Central memory CD8-positive, alpha-beta T cell (primary cell): ENCODE measurements at regions not wholly inside any gene's neighbourhood (a gene's known extent, or its start where the extent isn't known, plus 50 kb on each side); places are given as distances from the start of the nearest gene placed in this dataset.

Experiments used
- ATAC-seq: fragments of 150-1000 bp; cut with Tn5 transposase; replicated peaks from 2 replicates; pipeline ENCODE4 v1.10.0; 2022; ENCODE audit warnings: mild to moderate bottlenecking, moderate FRiP score, moderate number of reproducible peaks; ENCODE audit not compliant: poor library complexity, severe bottlenecking; ENCODE audit errors: extremely low read depth
- DNase-seq, 2 donors: peaks; one replicate each; pipeline ENCODE4 v3.0.0; 2021; ENCODE audit warnings: low spot score in 2 of 2
- H3K27ac Mint-ChIP-seq: one replicate; pipeline ENCODE4 v1.8.0; 2022; ENCODE audit warnings: low read depth, mild to moderate bottlenecking, moderate library complexity, mixed read lengths
- H3K27me3 Mint-ChIP-seq: one replicate; pipeline ENCODE4 v1.8.0; 2022; ENCODE audit warnings: mixed read lengths
- H3K36me3 Mint-ChIP-seq: one replicate; pipeline ENCODE4 v1.8.0; 2022; ENCODE audit warnings: mild to moderate bottlenecking, moderate library complexity, mixed read lengths; ENCODE audit not compliant: insufficient read depth
- H3K4me1 Mint-ChIP-seq: one replicate; pipeline ENCODE4 v1.8.0; 2022; ENCODE audit warnings: mixed read lengths
- H3K4me3 Mint-ChIP-seq: one replicate; pipeline ENCODE4 v1.8.0; 2022; ENCODE audit warnings: mild to moderate bottlenecking, moderate library complexity, mixed read lengths
- H3K9me3 Mint-ChIP-seq: one replicate; pipeline ENCODE4 v1.8.0; 2022; ENCODE audit warnings: mixed read lengths

GRCh38 chr4:176963121-176963520 lies 170.4 kb upstream of the VEGFC start:
- no peaks in the 10 kb centered on the region for H3K4me1 Mint-ChIP-seq
- H3K36me3 Mint-ChIP-seq: no peaks in the 10 kb centered on the region
- ATAC-seq: no peak
- H3K4me3 Mint-ChIP-seq: no peak overlapping the region
- peaks cover 6% of the 10 kb centered on the region for H3K9me3 Mint-ChIP-seq
- no peak overlapping the region for H3K27ac Mint-ChIP-seq
- no peaks in the 10 kb centered on the region for H3K27me3 Mint-ChIP-seq
- DNase-seq: no peak

DNA sequence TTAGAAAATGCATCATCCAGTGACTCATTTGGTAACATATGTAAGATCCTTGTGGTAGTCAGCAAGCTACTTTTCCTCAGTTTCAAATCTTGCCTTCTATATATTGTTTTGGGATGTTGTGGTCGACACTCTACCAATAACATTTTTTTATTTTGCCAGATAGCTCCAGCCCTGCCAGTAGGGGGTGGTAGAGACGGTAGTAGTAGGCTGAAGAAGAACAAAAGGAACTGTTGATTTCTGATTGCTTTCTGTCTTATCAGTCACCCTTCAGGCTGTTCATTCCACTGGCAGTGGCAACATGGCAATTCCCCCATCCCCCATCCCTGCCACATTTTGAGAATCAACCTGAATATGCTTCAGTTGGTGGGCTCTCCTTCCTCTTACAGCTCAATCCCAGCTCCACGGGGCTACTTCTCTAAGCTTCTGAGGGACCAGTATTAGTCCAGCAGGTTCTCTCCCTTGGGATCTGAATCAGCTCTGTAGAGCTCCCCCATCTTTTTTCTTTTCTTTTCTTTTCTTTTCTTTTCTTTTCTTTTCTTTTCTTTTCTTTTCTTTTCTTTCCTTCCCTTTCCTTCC lies 171.5 kb upstream of the VEGFC start:
- ATAC-seq: no peak
- Mint-ChIP-seq H3K9me3 (peaks cover 6% of the 10 kb centered on the region), H3K4me3 (no peak overlapping the region), H3K36me3 (no peaks in the 10 kb centered on the region), H3K4me1 (no peaks in the 10 kb centered on the region), H3K27me3 (no peaks in the 10 kb centered on the region), H3K27ac (peak overlapping the region; percentile 29)
- DNase-seq: no peak

DNA sequence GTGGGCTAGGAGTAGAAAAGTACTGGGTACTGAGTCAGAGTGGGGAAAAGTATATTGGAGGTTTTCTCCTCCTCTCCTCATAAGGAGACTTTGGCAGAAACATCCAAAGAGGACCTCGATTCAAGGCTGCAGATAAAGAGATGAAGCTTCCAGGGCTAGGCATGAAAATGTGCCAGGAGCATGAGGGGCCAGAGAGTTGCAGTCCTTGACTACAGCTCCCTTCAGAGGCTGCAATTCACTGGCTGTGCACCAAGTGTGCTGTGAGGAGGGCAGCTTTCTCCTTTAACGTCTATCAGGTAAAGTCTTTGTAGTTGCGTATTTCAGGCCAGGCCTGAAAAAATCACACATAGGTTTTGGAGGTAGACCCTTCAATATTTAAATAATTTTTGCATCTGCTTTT lies 174.9 kb upstream of the VEGFC start:
- peaks cover 6% of the 10 kb centered on the region for H3K9me3 Mint-ChIP-seq
- ATAC-seq: no peak
- DNase-seq: no peak
- no peak overlapping the region for H3K4me3 Mint-ChIP-seq
- H3K4me1 Mint-ChIP-seq: no peaks in the 10 kb centered on the region
- H3K27me3 Mint-ChIP-seq: no peaks in the 10 kb centered on the region
- H3K27ac Mint-ChIP-seq: no peak overlapping the region
- no peaks in the 10 kb centered on the region for H3K36me3 Mint-ChIP-seq

DNA sequence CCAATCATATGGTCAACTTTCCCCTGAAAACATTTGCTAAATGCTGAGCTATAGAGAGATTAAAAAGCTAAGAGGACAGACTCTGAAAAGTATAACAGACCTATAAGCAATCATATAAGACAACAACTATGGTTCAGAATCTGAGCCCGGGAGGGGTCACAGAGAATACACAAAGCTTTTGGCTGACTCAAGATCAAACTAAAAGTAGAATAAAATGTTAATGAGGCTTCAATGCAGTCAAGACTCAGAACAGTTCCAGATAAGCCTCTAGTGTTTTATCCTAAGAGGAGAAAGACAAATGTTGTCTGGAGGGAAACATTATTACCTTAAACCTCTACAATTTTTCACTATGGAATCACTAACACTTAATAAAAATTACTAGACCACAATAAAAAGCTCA lies 175.4 kb upstream of the VEGFC start:
- Mint-ChIP-seq H3K9me3 (peaks cover 6% of the 10 kb centered on the region), H3K4me3 (no peak overlapping the region), H3K27me3 (no peaks in the 10 kb centered on the region), H3K4me1 (no peaks in the 10 kb centered on the region), H3K36me3 (no peaks in the 10 kb centered on the region), H3K27ac (no peak overlapping the region)
- no peak for DNase-seq
- no peak for ATAC-seq

DNA sequence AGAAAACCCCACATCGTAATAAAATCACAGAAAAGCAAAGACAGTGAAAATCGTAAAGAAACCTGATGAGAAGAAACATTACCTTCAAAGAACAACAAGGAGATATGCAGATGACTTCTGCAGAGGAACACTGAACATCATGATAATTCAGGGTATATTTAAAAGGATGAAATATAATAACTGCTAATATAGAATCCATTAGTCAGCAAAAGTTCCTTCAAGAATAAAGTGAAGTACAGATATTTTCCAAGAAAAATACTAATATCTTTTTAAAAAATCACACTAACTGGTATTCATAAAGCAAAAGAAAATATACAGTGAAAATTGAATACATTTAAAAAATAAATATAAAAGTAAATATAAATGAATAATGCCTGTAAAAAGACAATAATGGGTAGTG lies 176.3 kb upstream of the VEGFC start:
- ATAC-seq (no peak), DNase-seq (no peak)
- Mint-ChIP-seq H3K27me3 (no peaks in the 10 kb centered on the region), H3K36me3 (no peaks in the 10 kb centered on the region), H3K9me3 (peaks cover 6% of the 10 kb centered on the region), H3K4me1 (no peaks in the 10 kb centered on the region), H3K27ac (no peak overlapping the region), H3K4me3 (no peak overlapping the region)

DNA sequence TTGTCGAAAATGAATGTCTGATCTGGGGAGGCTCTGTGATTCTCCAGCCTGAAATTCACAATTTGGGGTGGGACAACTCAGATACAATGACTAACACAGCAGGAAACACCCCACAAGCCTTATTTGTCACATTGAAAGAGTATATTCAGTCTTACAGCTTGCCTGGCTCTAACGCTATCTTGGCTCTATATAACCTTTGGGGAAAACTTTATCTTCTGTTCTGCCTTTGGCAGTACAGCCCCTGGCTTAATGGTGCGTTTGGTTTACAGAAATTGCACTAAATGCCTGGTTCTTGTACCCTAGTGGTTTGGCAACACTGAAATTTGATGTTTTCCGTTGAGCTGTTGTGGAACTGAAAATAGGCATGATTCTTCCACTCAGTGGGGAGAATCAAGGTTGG lies 178.1 kb upstream of the VEGFC start:
- H3K36me3 Mint-ChIP-seq: no peaks in the 10 kb centered on the region
- H3K9me3 Mint-ChIP-seq: no peaks in the 10 kb centered on the region
- H3K4me3 Mint-ChIP-seq: no peak overlapping the region
- ATAC-seq: no peak
- H3K27ac Mint-ChIP-seq: no peak overlapping the region
- DNase-seq: no peak
- H3K4me1 Mint-ChIP-seq: no peaks in the 10 kb centered on the region
- H3K27me3 Mint-ChIP-seq: no peaks in the 10 kb centered on the region

- Mint-ChIP-seq H3K4me1 (no peaks in the 10 kb centered on the region), H3K27me3 (no peaks in the 10 kb centered on the region), H3K36me3 (no peaks in the 10 kb centered on the region), H3K9me3 (no peaks in the 10 kb centered on the region), H3K4me3 (no peak overlapping the region), H3K27ac (no peak overlapping the region)
- ATAC-seq: no peak
- DNase-seq: no peak
These were observed 178.9 kb upstream of the VEGFC start for GRCh38 chr4:176971576-176972115.

DNA sequence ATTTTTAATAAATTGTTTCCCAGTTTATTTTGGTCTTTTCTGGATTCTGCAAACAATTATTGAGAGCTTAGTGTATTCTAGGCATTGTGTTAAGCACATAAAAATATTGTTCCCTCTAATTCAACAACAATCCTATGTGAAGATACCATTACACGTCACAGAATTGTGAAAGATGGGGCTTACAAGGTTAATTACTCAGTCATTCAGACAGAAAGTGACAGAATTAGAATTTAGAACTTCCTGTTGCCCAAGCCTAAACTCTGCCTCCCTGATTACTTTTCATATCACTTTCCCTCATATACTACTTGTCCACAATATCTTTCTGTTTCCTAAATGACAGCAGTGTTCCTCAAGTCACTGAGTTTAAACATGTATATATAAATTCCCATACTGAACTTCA lies 186.7 kb upstream of the VEGFC start:
- H3K4me3 Mint-ChIP-seq: no peak overlapping the region
- ATAC-seq (no peak), DNase-seq (no peak)
- no peaks in the 10 kb centered on the region for H3K4me1 Mint-ChIP-seq
- H3K27me3 Mint-ChIP-seq: no peaks in the 10 kb centered on the region
- no peaks in the 10 kb centered on the region for H3K36me3 Mint-ChIP-seq
- no peaks in the 10 kb centered on the region for H3K9me3 Mint-ChIP-seq
- no peak overlapping the region for H3K27ac Mint-ChIP-seq

- H3K4me3 Mint-ChIP-seq: no peak overlapping the region
- H3K27me3 Mint-ChIP-seq: no peaks in the 10 kb centered on the region
- H3K4me1 Mint-ChIP-seq: no peaks in the 10 kb centered on the region
- H3K9me3 Mint-ChIP-seq: no peaks in the 10 kb centered on the region
- ATAC-seq (no peak), DNase-seq (no peak)
- no peak overlapping the region for H3K27ac Mint-ChIP-seq
- H3K36me3 Mint-ChIP-seq: no peaks in the 10 kb centered on the region
These were observed 188.4 kb upstream of the VEGFC start for GRCh38 chr4:176981074-176981473.

DNA sequence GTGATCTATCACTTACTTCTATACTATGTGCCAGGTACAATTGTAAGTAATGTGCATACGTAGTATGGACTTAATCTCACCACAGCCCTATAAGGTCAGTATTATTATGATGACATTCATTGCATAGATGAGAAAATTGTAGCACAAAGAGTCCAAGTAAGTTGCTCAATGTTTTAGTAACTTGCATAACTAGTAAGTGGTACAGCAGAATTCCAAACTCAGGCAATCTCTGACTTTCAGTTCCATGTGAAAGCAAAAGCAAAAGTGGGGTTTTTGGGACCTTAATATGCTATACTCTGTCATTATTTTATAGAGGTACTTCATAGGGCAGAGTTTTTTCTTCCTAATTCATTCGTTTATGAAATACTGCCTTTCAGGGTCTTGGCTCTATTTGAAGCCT lies 188.8 kb upstream of the VEGFC start:
- H3K27ac Mint-ChIP-seq: no peak overlapping the region
- H3K4me3 Mint-ChIP-seq: no peak overlapping the region
- DNase-seq (no peak), ATAC-seq (no peak)
- no peaks in the 10 kb centered on the region for H3K36me3 Mint-ChIP-seq
- H3K27me3 Mint-ChIP-seq: no peaks in the 10 kb centered on the region
- H3K4me1 Mint-ChIP-seq: no peaks in the 10 kb centered on the region
- H3K9me3 Mint-ChIP-seq: no peaks in the 10 kb centered on the region

DNA sequence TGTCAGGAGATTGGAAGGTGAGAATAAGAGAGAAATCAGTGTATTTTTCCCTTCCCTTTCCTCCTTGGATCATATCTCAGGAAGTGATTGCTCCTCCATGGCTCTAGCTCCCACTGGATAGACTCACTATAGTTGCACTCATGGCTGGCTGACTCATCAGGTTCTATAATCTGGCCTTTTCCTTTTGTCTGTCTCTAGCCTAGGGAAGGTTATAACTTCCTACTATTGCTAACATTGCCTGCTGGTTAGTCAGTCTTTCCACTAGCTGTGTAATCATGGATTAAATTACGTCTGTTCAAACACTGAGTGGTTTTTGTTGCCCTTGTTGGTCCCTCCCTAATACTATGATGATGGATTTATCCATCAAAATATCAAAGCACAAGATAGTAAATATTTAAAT lies 195.5 kb upstream of the VEGFC start:
- peaks cover 6% of the 10 kb centered on the region for H3K9me3 Mint-ChIP-seq
- DNase-seq: no peak
- no peaks in the 10 kb centered on the region for H3K36me3 Mint-ChIP-seq
- H3K4me3 Mint-ChIP-seq: no peak overlapping the region
- no peak overlapping the region for H3K27ac Mint-ChIP-seq
- no peaks in the 10 kb centered on the region for H3K27me3 Mint-ChIP-seq
- no peaks in the 10 kb centered on the region for H3K4me1 Mint-ChIP-seq
- no peak for ATAC-seq

GRCh38 chr4:176989186-176989585 lies 196.5 kb upstream of the VEGFC start:
- H3K27me3 Mint-ChIP-seq: no peaks in the 10 kb centered on the region
- no peak overlapping the region for H3K4me3 Mint-ChIP-seq
- no peaks in the 10 kb centered on the region for H3K4me1 Mint-ChIP-seq
- no peak for ATAC-seq
- DNase-seq: no peak
- H3K9me3 Mint-ChIP-seq: peaks cover 6% of the 10 kb centered on the region
- H3K36me3 Mint-ChIP-seq: no peaks in the 10 kb centered on the region
- no peak overlapping the region for H3K27ac Mint-ChIP-seq

DNA sequence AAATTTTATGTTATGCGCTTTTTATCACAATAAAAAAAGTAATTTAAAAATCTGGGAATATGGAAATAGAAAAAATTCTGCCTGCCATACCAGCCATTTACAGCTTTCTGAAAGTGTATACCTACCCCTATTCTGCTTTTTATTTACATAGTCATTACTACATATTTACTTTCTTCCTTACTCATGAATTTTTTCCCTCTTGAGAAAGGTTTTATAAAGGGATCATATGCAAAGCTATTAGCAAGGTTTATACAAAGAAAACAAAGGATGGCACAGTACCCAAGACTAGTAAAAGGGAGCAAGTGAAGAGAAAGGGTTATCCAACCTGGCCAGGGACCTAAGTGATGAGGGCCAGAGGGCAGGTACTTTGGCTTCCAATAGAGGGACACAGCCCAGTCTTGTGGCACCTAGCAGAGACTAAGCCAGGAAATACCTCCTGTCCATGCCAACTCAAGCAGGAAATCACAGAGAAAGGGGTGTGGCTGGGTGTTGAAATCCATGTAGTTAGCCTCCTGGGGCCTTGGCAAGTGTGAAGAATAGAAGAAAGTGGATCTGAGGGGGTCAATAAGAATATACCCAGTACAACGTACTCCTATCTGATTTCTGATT lies 207.3 kb upstream of the VEGFC start:
- Mint-ChIP-seq H3K36me3 (no peaks in the 10 kb centered on the region), H3K4me1 (no peaks in the 10 kb centered on the region), H3K9me3 (no peaks in the 10 kb centered on the region), H3K27me3 (no peaks in the 10 kb centered on the region), H3K27ac (no peak overlapping the region), H3K4me3 (no peak overlapping the region)
- no peak for ATAC-seq
- no peak for DNase-seq
